Muscle of leg (tissue), 3 donors: ENCODE measurements at regions not wholly inside any gene's neighbourhood (a gene's known extent, or its start where the extent isn't known, plus 50 kb on each side); places are given as distances from the start of the nearest gene placed in this dataset.

Experiments used
- DNase-seq: peaks from one replicate; pipeline ENCODE4 v3.0.0; 2013
- H3K27ac ChIP-seq: one replicate; pipeline ENCODE4 v1.5.1; 2013; ENCODE audit warnings: mild to moderate bottlenecking, low read length, control low read depth
- H3K27me3 ChIP-seq: one replicate; pipeline ENCODE4 v1.6.1; 2013; ENCODE audit warnings: low read length; ENCODE audit not compliant: control insufficient read depth, insufficient read depth
- H3K36me3 ChIP-seq: one replicate; pipeline ENCODE4 v1.6.1; 2013; ENCODE audit warnings: low read length; ENCODE audit not compliant: control insufficient read depth, insufficient read depth
- H3K4me1 ChIP-seq: one replicate; pipeline ENCODE4 v1.6.1; 2013; ENCODE audit warnings: low read length; ENCODE audit not compliant: control insufficient read depth, insufficient read depth
- H3K4me3 ChIP-seq: one replicate; pipeline ENCODE4 v1.5.1; 2013; ENCODE audit warnings: low read length, control low read depth
- H3K9me3 ChIP-seq: replicated peaks from 2 replicates; pipeline ENCODE4 v1.6.1; 2013; ENCODE audit warnings: low read depth, low read length; ENCODE audit not compliant: control insufficient read depth
- WGBS: methylation state at CpG from one replicate; pipeline ENCODE4 v1.1.5; 2013; ENCODE audit warnings: missing lambda C conversion rate; ENCODE audit not compliant: insufficient coverage; 5-methylcytosine and 5-hydroxymethylcytosine counted together

DNA sequence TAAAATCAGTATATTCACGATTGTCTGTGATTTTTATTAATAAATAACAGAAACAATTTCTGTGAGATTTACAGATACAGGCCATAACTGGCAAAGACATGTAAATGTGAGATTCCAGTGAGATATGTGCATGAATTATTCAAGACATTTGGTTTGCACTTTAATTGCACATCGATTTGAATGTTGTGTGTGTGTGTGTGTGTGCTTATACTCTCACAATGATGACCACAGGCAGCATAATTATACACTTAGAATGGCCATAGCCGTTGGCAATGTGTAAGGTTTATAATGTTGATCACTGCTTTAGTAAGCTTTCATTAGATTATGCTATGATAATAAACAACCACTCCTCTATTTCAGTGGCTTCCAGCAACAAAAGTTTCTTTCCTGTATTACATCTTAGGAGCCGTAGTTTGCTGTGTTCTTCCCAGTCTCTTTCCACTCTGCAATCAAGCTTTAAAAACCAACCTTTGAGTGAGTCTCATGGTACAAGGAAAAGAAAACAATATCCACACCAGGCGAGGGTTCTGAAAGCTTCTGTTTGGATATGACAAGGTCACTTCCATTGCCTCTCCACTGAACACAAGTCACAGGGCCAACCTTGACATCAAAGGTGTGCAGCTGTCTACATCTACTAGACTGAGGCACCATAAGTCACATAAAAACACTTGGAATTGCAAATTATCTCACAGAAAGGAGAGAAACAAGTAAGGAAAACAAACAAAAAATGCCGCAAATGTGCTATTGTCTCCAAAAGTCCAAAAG, 897.7 kb downstream of the RAB28 start:
- DNase-seq: no peak
- H3K27ac ChIP-seq: no peak overlapping the region
- no peaks in the 10 kb centered on the region for H3K36me3 ChIP-seq
- no peaks in the 10 kb centered on the region for H3K9me3 ChIP-seq
- H3K27me3 ChIP-seq: no peaks in the 10 kb centered on the region
- no peaks in the 10 kb centered on the region for H3K4me1 ChIP-seq
- H3K4me3 ChIP-seq: no peak overlapping the region
- WGBS: no CpG with 5 or more reads among the region's 6 CpGs

DNA sequence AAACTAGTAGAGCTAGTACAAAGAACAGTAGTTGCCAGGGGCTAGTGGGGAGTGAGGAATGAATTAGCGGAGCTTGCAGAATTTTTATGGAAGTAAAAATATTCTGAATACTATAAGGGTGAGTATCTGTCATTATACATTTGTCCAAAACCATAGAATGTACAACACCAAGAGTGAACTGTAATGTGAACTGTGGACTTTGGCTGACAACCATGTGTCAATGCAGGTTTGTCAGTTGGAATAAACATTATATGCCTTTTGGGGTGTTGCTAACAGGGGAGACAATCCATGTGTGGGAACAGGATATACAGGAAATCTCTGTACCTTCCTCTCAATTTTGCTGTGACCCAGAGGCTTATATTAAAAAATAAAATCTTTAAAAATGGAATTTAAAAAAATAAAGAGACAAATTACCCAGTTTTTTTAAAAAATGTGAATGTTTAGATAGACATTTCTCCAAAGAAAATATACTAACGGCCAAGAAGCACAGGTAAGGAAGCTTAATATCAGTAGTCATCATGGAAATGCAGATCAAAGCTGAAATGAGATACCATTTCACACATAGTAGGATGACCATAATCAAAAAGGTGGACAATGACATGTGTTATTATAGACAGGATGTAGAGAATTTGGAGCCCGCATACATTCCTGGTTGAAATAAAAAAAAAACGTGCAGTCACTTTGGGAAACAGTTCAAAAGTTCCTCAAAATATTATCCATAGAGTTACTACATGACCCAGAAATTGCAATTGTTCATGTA, 899.8 kb downstream of the RAB28 start:
- no CpG with 5 or more reads among the region's 4 CpGs for WGBS
- Histone ChIP-seq H3K4me1 (no peaks in the 10 kb centered on the region), H3K4me3 (no peak overlapping the region), H3K27me3 (no peaks in the 10 kb centered on the region), H3K27ac (no peak overlapping the region), H3K36me3 (no peaks in the 10 kb centered on the region), H3K9me3 (no peaks in the 10 kb centered on the region)
- DNase-seq: no peak

GRCh38 chr4:12583275-12583674, 900.9 kb downstream of the RAB28 start:
- no peak overlapping the region for H3K4me3 ChIP-seq
- no peaks in the 10 kb centered on the region for H3K36me3 ChIP-seq
- no peaks in the 10 kb centered on the region for H3K9me3 ChIP-seq
- no peak overlapping the region for H3K27ac ChIP-seq
- no CpG with 5 or more reads among the region's 1 CpG for WGBS
- DNase-seq: no peak
- no peaks in the 10 kb centered on the region for H3K4me1 ChIP-seq
- no peaks in the 10 kb centered on the region for H3K27me3 ChIP-seq

DNA sequence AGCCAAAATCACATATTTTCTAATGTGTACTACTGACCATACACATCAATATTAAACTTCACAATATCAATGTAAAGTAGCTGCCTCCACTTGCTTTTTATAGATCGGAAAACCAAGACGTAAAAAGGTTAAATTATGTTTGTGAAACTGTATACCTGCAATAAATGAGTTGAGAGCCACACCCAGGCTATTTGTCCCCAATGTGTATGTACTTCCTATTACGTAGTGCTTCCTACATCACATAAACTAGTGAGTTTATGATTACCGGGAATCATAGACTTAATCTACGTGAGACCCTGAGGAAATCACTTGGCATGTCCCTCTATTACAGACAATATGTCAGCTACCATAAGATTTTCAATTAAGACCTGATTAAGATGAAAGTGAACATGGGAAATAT, 903.4 kb downstream of the RAB28 start:
- no CpG with 5 or more reads among the region's 5 CpGs for WGBS
- Histone ChIP-seq H3K9me3 (no peaks in the 10 kb centered on the region), H3K27me3 (no peaks in the 10 kb centered on the region), H3K4me3 (no peak overlapping the region), H3K36me3 (no peaks in the 10 kb centered on the region), H3K27ac (no peak overlapping the region), H3K4me1 (no peaks in the 10 kb centered on the region)
- no peak for DNase-seq

DNA sequence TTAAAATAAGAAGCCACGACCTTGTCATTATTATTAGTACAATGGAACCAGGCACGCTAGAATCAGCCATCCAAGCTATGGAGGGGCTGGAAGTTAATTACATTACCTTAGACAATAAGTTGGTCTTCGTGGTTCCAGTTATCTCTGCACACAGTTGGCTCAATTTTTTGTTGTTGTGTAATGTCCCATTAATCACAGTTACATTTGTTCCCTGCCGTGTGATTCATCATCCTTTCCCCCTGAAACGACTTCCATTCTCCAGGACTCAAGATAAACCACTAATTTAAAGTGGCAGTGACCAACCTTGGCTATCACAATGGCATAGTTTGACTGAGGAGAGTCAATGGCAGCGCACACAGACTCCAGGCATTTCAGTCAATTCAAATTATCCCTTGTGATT, 905.0 kb downstream of the RAB28 start:
- Histone ChIP-seq H3K36me3 (no peaks in the 10 kb centered on the region), H3K27ac (no peak overlapping the region), H3K4me1 (no peaks in the 10 kb centered on the region), H3K27me3 (no peaks in the 10 kb centered on the region), H3K9me3 (no peaks in the 10 kb centered on the region), H3K4me3 (no peak overlapping the region)
- WGBS: 100% methylated on average over 1 of the region's 6 CpGs
- no peak for DNase-seq

DNA sequence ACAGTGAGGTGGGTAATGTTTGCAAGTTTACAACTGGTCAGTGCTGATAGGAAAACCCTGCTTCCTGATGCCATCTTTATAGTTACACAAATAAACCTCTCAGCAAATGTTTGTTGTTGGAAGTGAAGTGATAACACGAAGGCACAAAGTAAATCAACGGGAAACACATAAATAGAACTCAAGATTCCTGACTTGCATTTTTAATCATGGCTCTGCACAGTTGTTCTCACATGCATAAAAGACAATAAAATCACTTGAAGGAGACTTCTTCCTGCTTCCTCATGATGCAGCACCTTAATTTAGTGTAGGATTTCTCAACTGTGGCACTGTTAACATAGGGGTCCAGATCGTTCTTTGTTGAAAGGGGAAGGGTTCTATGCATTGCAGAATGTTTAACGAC, 907.7 kb downstream of the RAB28 start:
- Histone ChIP-seq H3K27ac (no peak overlapping the region), H3K27me3 (no peaks in the 10 kb centered on the region), H3K36me3 (no peaks in the 10 kb centered on the region), H3K9me3 (no peaks in the 10 kb centered on the region), H3K4me3 (no peak overlapping the region), H3K4me1 (no peaks in the 10 kb centered on the region)
- no peak for DNase-seq
- WGBS: no CpG with 5 or more reads among the region's 4 CpGs

DNA sequence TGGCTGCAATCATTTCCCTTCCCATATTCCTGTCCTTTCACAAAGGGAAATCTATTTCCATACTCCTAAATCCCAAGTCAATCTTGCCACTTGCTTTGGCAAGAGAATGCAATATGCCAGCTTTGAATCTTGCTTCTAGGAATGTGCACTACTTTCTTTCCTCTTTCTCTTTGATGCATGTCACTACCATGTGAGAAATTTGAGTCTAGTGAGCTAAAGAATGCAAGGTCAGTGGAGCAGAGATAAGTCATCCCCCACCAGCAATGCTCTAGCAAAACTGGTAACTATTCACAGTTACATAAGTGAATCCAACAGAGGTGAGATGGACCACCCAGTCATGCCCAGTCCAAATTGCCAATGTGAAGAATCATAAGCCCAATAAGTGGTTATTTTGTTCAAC, 910.4 kb downstream of the RAB28 start:
- DNase-seq: no peak
- Histone ChIP-seq H3K27me3 (no peaks in the 10 kb centered on the region), H3K9me3 (no peaks in the 10 kb centered on the region), H3K36me3 (no peaks in the 10 kb centered on the region), H3K27ac (no peak overlapping the region), H3K4me1 (no peaks in the 10 kb centered on the region), H3K4me3 (no peak overlapping the region)

DNA sequence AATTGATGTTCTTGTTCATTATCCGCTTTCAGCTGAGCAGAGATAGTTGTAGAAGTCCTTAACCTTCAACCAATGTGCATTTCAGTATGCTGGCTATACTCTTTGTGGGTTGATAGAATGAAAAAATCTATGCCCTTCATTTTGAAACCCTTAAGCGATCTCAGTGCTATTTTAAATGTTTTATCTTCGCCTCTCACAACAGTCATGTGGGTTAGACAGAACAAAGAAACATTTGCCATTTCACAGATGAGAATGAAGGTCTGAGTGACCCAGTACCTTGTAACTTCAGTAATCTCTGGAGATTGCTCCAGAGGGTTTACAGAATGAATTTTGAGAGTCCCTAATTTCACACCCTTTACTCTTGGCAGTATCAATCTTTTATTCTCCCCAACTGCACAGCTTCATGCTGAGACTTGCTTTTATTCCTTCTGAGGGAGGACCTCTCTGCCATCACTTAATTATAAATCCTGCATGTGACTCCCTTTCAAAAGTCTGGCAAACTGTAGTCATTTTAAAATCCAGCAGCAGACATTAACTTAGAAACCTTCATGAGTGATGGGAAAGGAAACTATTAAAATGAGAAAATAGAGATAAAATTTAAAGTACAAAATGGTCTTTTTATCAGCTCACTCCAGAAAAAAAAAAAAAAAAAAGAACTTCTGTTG, 921.5 kb downstream of the RAB28 start:
- no peak overlapping the region for H3K27ac ChIP-seq
- no peaks in the 10 kb centered on the region for H3K4me1 ChIP-seq
- no peak for DNase-seq
- peaks cover 2% of the 10 kb centered on the region for H3K9me3 ChIP-seq
- no peak overlapping the region for H3K4me3 ChIP-seq
- no CpG with 5 or more reads among the region's 3 CpGs for WGBS
- H3K27me3 ChIP-seq: no peaks in the 10 kb centered on the region
- H3K36me3 ChIP-seq: no peaks in the 10 kb centered on the region

DNA sequence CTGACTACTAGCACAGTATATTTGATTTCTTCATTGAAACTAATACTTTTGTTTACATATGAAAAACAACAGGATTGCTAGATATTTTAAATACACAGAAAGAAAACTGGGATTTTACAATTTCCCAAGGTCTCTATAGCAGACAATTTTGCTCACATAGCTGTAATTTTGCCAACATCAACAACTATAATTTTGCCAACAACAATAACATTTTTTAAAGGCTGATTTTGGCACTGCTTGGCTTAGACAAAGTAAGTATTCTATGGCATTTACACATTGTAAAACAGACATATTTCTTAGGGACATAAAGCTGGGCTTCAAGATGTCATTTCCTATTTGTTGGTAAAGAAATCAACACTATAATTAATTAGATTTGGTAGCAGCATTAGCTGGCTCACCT, 922.1 kb downstream of the RAB28 start:
- H3K27ac ChIP-seq: no peak overlapping the region
- DNase-seq: no peak
- H3K4me3 ChIP-seq: no peak overlapping the region
- no peaks in the 10 kb centered on the region for H3K36me3 ChIP-seq
- H3K9me3 ChIP-seq: peaks cover 2% of the 10 kb centered on the region
- no peaks in the 10 kb centered on the region for H3K4me1 ChIP-seq
- no peaks in the 10 kb centered on the region for H3K27me3 ChIP-seq

DNA sequence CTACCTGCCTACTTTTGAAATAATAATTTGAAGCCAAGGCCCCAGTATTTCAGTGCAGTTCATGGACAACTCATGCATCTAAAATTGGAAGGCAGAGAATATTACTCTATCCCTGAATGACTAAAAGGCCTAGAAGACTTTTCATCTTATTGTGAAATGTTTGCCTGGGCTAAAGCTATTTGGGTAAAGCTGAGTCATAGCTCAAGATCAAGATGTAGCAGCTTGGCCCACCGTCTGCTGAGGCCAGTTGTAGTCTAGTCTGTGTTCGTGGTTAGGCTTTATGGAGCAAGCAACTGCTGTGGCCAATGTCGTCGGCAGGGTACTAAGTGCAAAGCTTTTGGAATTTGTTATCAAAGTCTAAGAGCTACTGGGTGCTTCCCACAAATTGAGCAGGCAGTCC, 929.1 kb downstream of the RAB28 start:
- Histone ChIP-seq H3K4me1 (no peaks in the 10 kb centered on the region), H3K4me3 (no peak overlapping the region), H3K27ac (no peak overlapping the region), H3K36me3 (no peaks in the 10 kb centered on the region), H3K9me3 (peaks cover 3% of the 10 kb centered on the region), H3K27me3 (no peaks in the 10 kb centered on the region)
- 88% methylated on average over 4 of the region's 4 CpGs for WGBS
- DNase-seq: no peak
